ENCODE measurements at regions not wholly inside any gene's neighbourhood (a gene's known extent, or its start where the extent isn't known, plus 50 kb on each side); places are given as distances from the start of the nearest gene placed in this dataset.

- intact Hi-C loops (cut with micrococcal nuclease; ENCODE audit: unreplicated experiment), result loop anchor here (10.0 kb wide), 1 partner anchor 776 kb away; no protein-coding TSS in a partner anchor
- Mint-ChIP-seq H3K27ac (ENCODE audit: unreplicated experiment) (no peak overlapping the region), H3K4me1 (ENCODE audit: low read depth, unreplicated experiment) (no peaks in the 10 kb centered on the region), H3K9me3 (ENCODE audit: low read depth, unreplicated experiment) (peaks cover 9% of the 10 kb centered on the region), H3K36me3 (ENCODE audit: insufficient read depth, unreplicated experiment) (no peaks in the 10 kb centered on the region), H3K27me3 (ENCODE audit: unreplicated experiment) (no peaks in the 10 kb centered on the region), H3K4me3 (ENCODE audit: low read depth, unreplicated experiment) (no peak overlapping the region)
- CTCF ChIA-PET, result no interaction called here
- no peak for DNase-seq
- BruUV-seq (replicated peaks), result no TSS peak
- no peak for TF ChIP-seq CTCF (IDR thresholded peaks at IDR 0.05; ENCODE audit: unreplicated experiment)
These were observed 434.5 kb upstream of the OLFM3 start for GRCh38 chr1:102431253-102431652.

- Mint-ChIP-seq H3K27ac (ENCODE audit: unreplicated experiment) (no peak overlapping the region), H3K27me3 (ENCODE audit: unreplicated experiment) (no peaks in the 10 kb centered on the region), H3K36me3 (ENCODE audit: insufficient read depth, unreplicated experiment) (no peaks in the 10 kb centered on the region), H3K9me3 (ENCODE audit: low read depth, unreplicated experiment) (peaks cover 3% of the 10 kb centered on the region), H3K4me1 (ENCODE audit: low read depth, unreplicated experiment) (no peaks in the 10 kb centered on the region), H3K4me3 (ENCODE audit: low read depth, unreplicated experiment) (no peak overlapping the region)
- TF ChIP-seq CTCF (IDR thresholded peaks at IDR 0.05; ENCODE audit: unreplicated experiment), result no peak
- DNase-seq, result no peak
- CTCF ChIA-PET, result no interaction called here
- intact Hi-C loops (cut with micrococcal nuclease; ENCODE audit: unreplicated experiment), result no loop called here
- no TSS peak for BruUV-seq (replicated peaks)
These were observed 423.3 kb upstream of the OLFM3 start for GRCh38 chr1:102420034-102420433.
